ENCODE measurements at regions not wholly inside any gene's neighbourhood (a gene's known extent, or its start where the extent isn't known, plus 50 kb on each side); places are given as distances from the start of the nearest gene placed in this dataset.

DNA sequence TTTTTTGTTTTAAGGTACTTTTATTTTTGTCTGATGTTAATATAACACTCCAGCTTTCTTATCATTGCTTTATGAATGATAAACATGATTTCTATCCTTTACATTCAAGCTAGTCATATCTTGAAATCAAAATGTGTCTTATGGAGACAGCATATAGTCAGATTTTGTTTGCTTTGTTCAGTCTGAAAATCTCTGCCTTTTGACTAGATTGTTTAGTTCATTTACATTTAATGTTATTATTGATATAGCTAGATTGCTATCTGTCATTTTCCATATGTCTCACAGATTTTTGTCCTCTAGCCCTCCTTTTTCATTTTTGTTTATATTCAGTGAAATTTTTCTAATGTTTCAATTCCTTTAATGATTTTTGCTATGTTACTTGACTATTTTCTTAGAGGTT is 332.8 kb downstream of the SMOC2 start:
- no peaks in the 10 kb centered on the region for H3K27me3 ChIP-seq (replicated peaks; ENCODE audit: insufficient read depth)
- peaks cover 6 to 12% of the 10 kb centered on the region in 2 donors for H3K4me1 ChIP-seq (ENCODE audit: control insufficient read depth in 1 of 2, low read depth in 2 of 2)
- no peak overlapping the region for H3K27ac ChIP-seq
- DNase-seq (ENCODE audit: low spot score) (no peak), ATAC-seq (ENCODE audit: insufficient number of reproducible peaks, low FRiP score, low read depth) (no peak)
- TF ChIP-seq, protein P1, sequence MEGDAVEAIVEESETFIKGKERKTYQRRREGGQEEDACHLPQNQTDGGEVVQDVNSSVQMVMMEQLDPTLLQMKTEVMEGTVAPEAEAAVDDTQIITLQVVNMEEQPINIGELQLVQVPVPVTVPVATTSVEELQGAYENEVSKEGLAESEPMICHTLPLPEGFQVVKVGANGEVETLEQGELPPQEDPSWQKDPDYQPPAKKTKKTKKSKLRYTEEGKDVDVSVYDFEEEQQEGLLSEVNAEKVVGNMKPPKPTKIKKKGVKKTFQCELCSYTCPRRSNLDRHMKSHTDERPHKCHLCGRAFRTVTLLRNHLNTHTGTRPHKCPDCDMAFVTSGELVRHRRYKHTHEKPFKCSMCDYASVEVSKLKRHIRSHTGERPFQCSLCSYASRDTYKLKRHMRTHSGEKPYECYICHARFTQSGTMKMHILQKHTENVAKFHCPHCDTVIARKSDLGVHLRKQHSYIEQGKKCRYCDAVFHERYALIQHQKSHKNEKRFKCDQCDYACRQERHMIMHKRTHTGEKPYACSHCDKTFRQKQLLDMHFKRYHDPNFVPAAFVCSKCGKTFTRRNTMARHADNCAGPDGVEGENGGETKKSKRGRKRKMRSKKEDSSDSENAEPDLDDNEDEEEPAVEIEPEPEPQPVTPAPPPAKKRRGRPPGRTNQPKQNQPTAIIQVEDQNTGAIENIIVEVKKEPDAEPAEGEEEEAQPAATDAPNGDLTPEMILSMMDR (IDR thresholded peaks at IDR 0.05), result no peak
- H3K9me3 ChIP-seq, result no peaks in the 10 kb centered on the region
- H3K4me3 ChIP-seq, result no peak overlapping the region
- no peaks in the 10 kb centered on the region for H3K36me3 ChIP-seq

DNA sequence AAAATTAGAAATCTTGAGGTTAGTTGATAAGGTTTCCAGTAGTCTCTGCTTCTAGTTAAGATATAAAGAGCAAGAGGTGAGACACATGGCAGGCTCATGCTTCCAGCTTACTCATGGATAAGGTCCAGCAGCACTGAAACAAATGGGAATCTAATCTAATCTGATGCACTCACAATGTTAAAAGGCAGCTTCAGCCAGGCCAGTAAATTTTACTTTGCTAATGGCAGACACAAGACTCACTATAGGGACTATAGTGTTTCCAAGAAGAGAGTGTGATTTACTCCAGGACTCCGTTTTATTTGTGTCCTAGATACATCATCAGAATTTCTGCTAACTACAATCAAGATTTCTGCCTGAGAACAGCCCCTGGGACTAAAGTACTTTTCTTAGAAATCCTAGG is 324.8 kb downstream of the SMOC2 start:
- H3K4me1 ChIP-seq (ENCODE audit: control insufficient read depth in 1 of 2, low read depth in 2 of 2), result no peaks in the 10 kb centered on the region
- ATAC-seq (ENCODE audit: insufficient number of reproducible peaks, low FRiP score, low read depth) (no peak), DNase-seq (ENCODE audit: low spot score) (no peak)
- no peak overlapping the region for H3K4me3 ChIP-seq
- H3K27me3 ChIP-seq (replicated peaks; ENCODE audit: insufficient read depth), result no peaks in the 10 kb centered on the region
- no peak overlapping the region for H3K27ac ChIP-seq
- TF ChIP-seq, protein P1 (IDR thresholded peaks at IDR 0.05), result no peak
- no peaks in the 10 kb centered on the region for H3K36me3 ChIP-seq
- H3K9me3 ChIP-seq, result no peaks in the 10 kb centered on the region

GRCh38 chr6:168756009-168756634 is 315.1 kb downstream of the SMOC2 start:
- no peak overlapping the region for H3K4me3 ChIP-seq
- TF ChIP-seq, protein P1 (IDR thresholded peaks at IDR 0.05), result no peak
- no peaks in the 10 kb centered on the region for H3K9me3 ChIP-seq
- peaks cover 11 to 15% of the 10 kb centered on the region in 2 donors for H3K4me1 ChIP-seq (ENCODE audit: control insufficient read depth in 1 of 2, low read depth in 2 of 2)
- H3K27me3 ChIP-seq (replicated peaks; ENCODE audit: insufficient read depth), result no peaks in the 10 kb centered on the region
- DNase-seq (ENCODE audit: low spot score) (no peak), ATAC-seq (ENCODE audit: insufficient number of reproducible peaks, low FRiP score, low read depth) (no peak)
- H3K27ac ChIP-seq, result no peak overlapping the region
- H3K36me3 ChIP-seq, result no peaks in the 10 kb centered on the region

DNA sequence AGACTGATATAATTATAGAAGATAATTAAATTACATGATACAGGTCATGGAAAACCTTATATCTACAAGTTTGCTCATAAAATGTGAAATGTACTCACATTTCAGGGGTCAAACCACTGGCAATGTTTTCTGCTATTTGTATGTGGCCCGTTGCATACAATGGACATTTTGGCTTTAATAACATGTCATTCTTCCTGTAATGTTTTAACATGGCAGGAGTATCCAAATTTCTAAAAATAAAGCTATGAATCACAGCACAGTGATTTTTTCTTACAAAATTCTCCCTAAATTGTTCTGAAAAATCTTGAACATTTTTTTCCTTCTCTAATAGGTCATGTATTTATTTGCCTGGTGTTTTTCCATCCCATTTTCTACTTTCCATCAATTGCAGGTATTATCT is 305.7 kb downstream of the SMOC2 start:
- Histone ChIP-seq H3K27me3 (replicated peaks; ENCODE audit: insufficient read depth) (no peaks in the 10 kb centered on the region), H3K9me3 (no peaks in the 10 kb centered on the region), H3K4me1 (ENCODE audit: control insufficient read depth in 1 of 2, low read depth in 2 of 2) (peaks cover 17 to 20% of the 10 kb centered on the region in 2 donors), H3K4me3 (no peak overlapping the region), H3K36me3 (no peaks in the 10 kb centered on the region), H3K27ac (peak overlapping the region; percentile 10 to 65)
- TF ChIP-seq, protein P1 (IDR thresholded peaks at IDR 0.05), result no peak
- ATAC-seq (ENCODE audit: insufficient number of reproducible peaks, low FRiP score, low read depth) (no peak), DNase-seq (ENCODE audit: low spot score) (no peak)

DNA sequence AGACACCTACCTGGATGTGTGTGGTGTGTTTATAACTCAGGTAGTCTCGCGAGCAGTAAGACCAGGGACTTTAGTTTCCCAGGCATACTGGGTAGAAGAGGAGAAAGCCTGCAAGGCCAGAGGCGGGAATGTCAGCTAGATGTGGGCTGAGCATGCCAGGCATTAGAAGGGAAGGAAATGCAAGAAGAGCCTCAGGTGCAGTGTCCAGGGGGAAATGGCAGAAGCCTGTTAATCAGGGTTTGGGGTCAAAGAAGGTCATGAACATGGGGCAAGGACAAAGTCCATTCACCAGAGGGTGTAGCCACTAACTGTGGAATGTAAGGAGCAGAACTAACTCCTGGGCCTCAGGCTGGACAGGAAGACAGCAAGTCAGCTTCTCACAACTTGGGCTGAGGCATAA is 305.0 kb downstream of the SMOC2 start:
- H3K27ac ChIP-seq, result peak overlapping the region; percentile 10 to 65
- H3K4me1 ChIP-seq (ENCODE audit: control insufficient read depth in 1 of 2, low read depth in 2 of 2), result peaks cover 17 to 20% of the 10 kb centered on the region in 2 donors

More for the DNA sequence above, 305.0 kb downstream of the SMOC2 start:
- DNase-seq (ENCODE audit: low spot score), result no peak
- no peak overlapping the region for H3K4me3 ChIP-seq
- ATAC-seq (ENCODE audit: insufficient number of reproducible peaks, low FRiP score, low read depth), result no peak
- no peaks in the 10 kb centered on the region for H3K27me3 ChIP-seq (replicated peaks; ENCODE audit: insufficient read depth)
- TF ChIP-seq, protein P1 (IDR thresholded peaks at IDR 0.05), result no peak
- H3K9me3 ChIP-seq, result no peaks in the 10 kb centered on the region
- H3K36me3 ChIP-seq, result no peaks in the 10 kb centered on the region

All from thoracic aorta (tissue), 2 donors.